Activated CD4-positive, alpha-beta memory T cell treated with anti-CD3 and anti-CD28 coated beads, Interleukin-2, amount 10 ng/mL, durations not matched to agents 7 days and 5 days (primary cell): ENCODE measurements at regions not wholly inside any gene's neighbourhood (a gene's known extent, or its start where the extent isn't known, plus 50 kb on each side); places are given as distances from the start of the nearest gene placed in this dataset.
"Not testable (repeated sequence)": the region's sequence is repeated elsewhere in the genome, so short reads cannot be mapped to it uniquely, and the experiment has no call there.

Source experiments
- CTCF ChIA-PET: fragments of 350-600 bp; sonication (Branson Sonifier 250); formaldehyde crosslinking; loops from one replicate; lab custom pipeline; 2021; ENCODE audit warnings: antibody characterized with exemption, inconsistent platforms; lab: Charles Lee
- POLR2A ChIA-PET: fragments of 350-600 bp; sonication (Branson Sonifier 250); formaldehyde crosslinking; loops from one replicate; lab custom pipeline; 2021; ENCODE audit warnings: antibody characterized with exemption; lab: Charles Lee
- DNase-seq: peaks from one replicate; pipeline ENCODE4 v3.0.0-alpha.2; 2020
- H3K27ac Mint-ChIP-seq: one replicate; pipeline ENCODE4 v1.8.0; 2021; ENCODE audit warnings: mild to moderate bottlenecking, mixed read lengths
- H3K27me3 Mint-ChIP-seq: one replicate; pipeline ENCODE4 v1.8.0; 2021; ENCODE audit warnings: mixed read lengths
- H3K36me3 Mint-ChIP-seq: one replicate; pipeline ENCODE4 v1.8.0; 2021; ENCODE audit warnings: low read depth, mixed read lengths
- H3K4me1 Mint-ChIP-seq: one replicate; pipeline ENCODE4 v1.8.0; 2021; ENCODE audit warnings: mixed read lengths
- H3K4me3 Mint-ChIP-seq: one replicate; pipeline ENCODE4 v1.8.0; 2021; ENCODE audit warnings: mild to moderate bottlenecking, mixed read lengths
- H3K9me3 Mint-ChIP-seq: one replicate; pipeline ENCODE4 v1.8.0; 2021; ENCODE audit warnings: mixed read lengths

DNA sequence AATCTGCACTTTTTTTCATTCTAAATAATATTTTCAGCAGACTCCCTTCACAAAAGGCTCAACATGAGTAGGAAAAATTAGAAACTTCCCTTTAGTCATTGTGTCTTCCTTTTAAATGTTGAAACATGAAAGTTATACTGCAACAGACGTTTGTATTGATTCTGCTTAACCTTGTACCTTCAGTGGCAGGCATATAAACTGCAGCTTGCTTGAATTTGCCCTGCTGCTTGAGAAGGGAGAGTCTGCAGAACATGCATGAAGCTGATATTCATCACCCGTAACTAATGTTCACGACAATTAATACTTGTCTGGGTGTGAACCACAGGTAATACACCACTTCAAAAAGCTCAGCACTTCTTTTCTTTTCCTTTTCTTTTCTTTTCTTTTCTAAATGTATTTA lies 294.7 kb upstream of the LRP1B start:
- no peaks in the 10 kb centered on the region for H3K36me3 Mint-ChIP-seq
- no peak overlapping the region for H3K27ac Mint-ChIP-seq
- H3K4me1 Mint-ChIP-seq, result no peaks in the 10 kb centered on the region
- peaks cover 2% of the 10 kb centered on the region for H3K9me3 Mint-ChIP-seq
- no peak for DNase-seq
- ChIA-PET POLR2A (no interaction called here), CTCF (interaction anchor here (0.9 kb wide), 1 partner anchor 10 kb away, joined by 3 read pairs; no protein-coding TSS in a partner anchor)
- no peaks in the 10 kb centered on the region for H3K27me3 Mint-ChIP-seq
- no peak overlapping the region for H3K4me3 Mint-ChIP-seq

DNA sequence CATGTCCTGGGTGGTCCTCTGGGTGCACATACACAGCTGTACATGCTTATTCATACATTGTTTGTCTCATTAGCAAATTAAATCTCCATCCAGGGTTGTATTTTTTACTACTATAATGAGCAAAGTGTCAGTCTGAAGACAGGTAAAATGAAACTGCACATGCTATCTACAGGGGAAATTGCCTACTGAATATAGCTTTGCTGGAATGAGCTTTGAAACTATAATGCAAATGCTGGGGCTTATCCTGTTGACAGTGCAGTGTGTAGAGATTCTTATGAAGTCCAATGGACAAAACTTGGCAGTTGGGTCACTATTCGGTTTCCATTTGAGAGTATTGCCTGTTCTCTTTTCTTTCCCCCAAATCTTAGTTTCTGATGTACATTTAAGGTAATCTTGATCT lies 292.8 kb upstream of the LRP1B start:
- Mint-ChIP-seq H3K9me3 (no peaks in the 10 kb centered on the region), H3K27me3 (no peaks in the 10 kb centered on the region), H3K27ac (no peak overlapping the region), H3K4me3 (no peak overlapping the region), H3K4me1 (no peaks in the 10 kb centered on the region), H3K36me3 (no peaks in the 10 kb centered on the region)
- no peak for DNase-seq
- ChIA-PET CTCF (no interaction called here), POLR2A (no interaction called here)

DNA sequence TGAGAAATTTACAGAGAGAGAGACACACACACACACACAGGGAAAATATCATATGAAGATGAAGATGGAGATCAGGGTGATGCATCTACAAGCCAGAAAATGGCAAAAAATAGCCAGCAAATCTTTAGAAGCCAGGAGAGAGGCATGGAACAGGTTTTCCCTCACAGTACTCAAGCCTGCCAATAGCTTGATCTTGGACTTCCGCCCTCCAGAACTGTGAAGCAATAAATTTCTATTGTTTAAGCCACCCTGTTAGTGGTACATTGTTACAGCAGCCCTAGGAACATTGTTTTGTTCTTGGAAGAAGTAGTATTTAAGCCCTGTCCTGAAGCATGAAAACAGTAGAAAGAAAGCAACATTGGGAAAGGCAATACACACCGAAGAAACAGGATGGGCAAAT lies 292.0 kb upstream of the LRP1B start:
- no peaks in the 10 kb centered on the region for H3K9me3 Mint-ChIP-seq
- no peaks in the 10 kb centered on the region for H3K36me3 Mint-ChIP-seq
- CTCF ChIA-PET, result no interaction called here
- H3K4me3 Mint-ChIP-seq, result no peak overlapping the region
- DNase-seq, result no peak
- POLR2A ChIA-PET, result no interaction called here
- H3K27me3 Mint-ChIP-seq, result no peaks in the 10 kb centered on the region
- no peaks in the 10 kb centered on the region for H3K4me1 Mint-ChIP-seq
- no peak overlapping the region for H3K27ac Mint-ChIP-seq

DNA sequence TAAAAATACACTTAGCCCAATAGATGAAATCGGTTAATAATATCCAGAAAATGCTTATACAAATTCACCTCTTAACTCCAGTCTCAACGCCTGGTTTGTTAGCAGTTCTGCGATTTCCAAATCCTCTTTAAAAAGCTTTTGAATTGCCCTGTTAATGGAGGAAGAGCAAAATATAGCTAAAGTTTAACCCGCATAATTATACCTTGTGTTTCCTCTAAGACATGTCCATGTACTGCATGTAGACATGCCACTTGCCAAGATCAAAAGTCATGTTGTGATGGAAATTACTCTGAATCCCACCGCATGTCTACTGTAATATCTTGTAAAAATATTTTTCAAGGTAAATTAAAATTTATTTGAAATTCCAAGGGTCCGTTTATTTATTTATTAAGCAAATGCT lies 291.2 kb upstream of the LRP1B start:
- no peak overlapping the region for H3K4me3 Mint-ChIP-seq
- H3K27ac Mint-ChIP-seq, result no peak overlapping the region
- ChIA-PET POLR2A (no interaction called here), CTCF (no interaction called here)
- no peaks in the 10 kb centered on the region for H3K9me3 Mint-ChIP-seq
- H3K27me3 Mint-ChIP-seq, result no peaks in the 10 kb centered on the region
- H3K36me3 Mint-ChIP-seq, result no peaks in the 10 kb centered on the region
- H3K4me1 Mint-ChIP-seq, result no peaks in the 10 kb centered on the region
- DNase-seq, result no peak

DNA sequence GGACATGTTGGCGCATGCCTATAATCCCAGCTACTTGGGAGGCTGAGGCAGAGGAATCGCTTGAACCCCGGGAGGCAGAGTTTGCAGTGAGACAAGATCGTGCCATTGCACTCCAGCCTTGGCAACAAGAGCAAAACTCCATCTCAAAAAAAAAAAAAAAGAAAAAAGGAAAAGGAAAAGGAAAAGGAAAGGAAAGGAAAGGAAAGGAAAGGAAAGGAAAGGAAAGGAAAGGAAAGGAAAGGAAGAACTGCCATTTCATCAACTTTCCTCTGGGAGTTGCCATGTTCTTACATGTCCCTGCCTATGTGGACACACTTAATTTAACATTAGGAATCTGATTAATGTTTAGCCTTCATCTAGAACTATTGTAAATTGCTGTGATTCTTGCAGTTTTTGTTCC lies 287.9 kb upstream of the LRP1B start:
- H3K27ac Mint-ChIP-seq, H3K4me3 Mint-ChIP-seq, POLR2A ChIA-PET, H3K9me3 Mint-ChIP-seq, H3K4me1 Mint-ChIP-seq, H3K27me3 Mint-ChIP-seq, CTCF ChIA-PET, DNase-seq, H3K36me3 Mint-ChIP-seq: not testable (repeated sequence)

DNA sequence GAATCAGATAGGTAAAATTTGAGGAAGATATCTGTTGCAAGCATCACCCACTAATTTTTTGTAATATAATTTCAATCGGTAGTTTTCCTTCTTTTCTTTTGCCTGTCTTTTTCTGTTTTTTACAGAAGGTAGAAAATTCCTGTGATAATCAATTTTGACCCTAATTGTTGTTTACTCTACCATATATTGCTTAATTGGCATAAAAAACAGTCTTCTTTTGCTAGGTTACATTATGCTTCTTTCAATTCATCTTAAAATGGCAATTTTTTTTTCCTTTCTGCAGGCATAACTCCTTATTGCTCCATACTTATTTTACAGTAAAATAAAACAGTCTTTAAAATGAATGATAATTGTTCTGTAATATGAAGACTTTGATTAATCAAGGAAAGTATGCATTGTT lies 286.2 kb upstream of the LRP1B start:
- Mint-ChIP-seq H3K4me1 (no peaks in the 10 kb centered on the region), H3K36me3 (no peaks in the 10 kb centered on the region), H3K4me3 (no peak overlapping the region), H3K27ac (no peak overlapping the region), H3K27me3 (no peaks in the 10 kb centered on the region), H3K9me3 (no peaks in the 10 kb centered on the region)
- no peak for DNase-seq
- ChIA-PET POLR2A (no interaction called here), CTCF (interaction anchor here (1.5 kb wide), 1 partner anchor 15 kb away, joined by 3 read pairs; no protein-coding TSS in a partner anchor)

DNA sequence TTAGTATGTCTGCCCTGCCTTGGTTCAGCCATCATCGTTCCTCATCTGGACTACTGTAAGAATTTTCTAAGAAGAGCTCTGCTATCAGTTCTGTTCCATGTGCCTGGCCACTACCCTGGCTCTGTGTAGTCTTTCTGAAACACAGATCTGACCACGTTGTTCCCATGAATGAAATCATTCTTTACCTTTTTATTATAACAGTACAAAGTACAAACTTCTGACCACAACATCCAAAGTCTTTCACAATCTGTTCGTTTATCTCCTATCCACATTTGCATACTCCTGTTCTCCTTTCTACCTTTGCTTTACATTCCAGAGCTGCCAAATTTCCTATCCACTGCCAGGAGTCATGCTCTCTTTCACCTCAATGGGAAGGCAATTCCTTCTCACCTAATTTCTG lies 284.6 kb upstream of the LRP1B start:
- Mint-ChIP-seq H3K27me3 (no peaks in the 10 kb centered on the region), H3K9me3 (no peaks in the 10 kb centered on the region), H3K4me3 (no peak overlapping the region), H3K27ac (no peak overlapping the region), H3K4me1 (no peaks in the 10 kb centered on the region), H3K36me3 (no peaks in the 10 kb centered on the region)
- ChIA-PET POLR2A (no interaction called here), CTCF (no interaction called here)
- no peak for DNase-seq

DNA sequence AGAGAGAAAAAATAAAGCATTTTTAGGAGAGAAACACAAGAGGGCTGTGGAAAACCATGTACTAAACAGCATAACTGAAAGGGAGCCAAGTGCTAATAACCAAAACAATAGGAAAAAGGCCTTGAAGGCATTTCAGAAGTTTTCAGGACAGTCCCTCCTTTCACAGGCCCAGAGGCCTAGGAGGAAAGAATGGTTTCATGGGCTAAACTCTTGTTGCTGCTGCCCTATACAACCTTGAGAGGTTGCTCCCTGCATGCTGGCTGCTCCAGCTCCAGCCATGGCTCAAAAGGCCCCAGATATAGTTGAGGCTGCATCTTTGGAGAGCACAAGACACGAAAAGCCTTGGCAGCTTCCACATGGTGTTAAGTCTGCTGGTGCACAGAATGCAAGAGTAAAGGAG lies 267.4 kb upstream of the LRP1B start:
- H3K4me1 Mint-ChIP-seq, result no peaks in the 10 kb centered on the region
- no peak overlapping the region for H3K27ac Mint-ChIP-seq
- no peaks in the 10 kb centered on the region for H3K27me3 Mint-ChIP-seq
- H3K36me3 Mint-ChIP-seq, result no peaks in the 10 kb centered on the region
- ChIA-PET CTCF (no interaction called here), POLR2A (no interaction called here)
- H3K4me3 Mint-ChIP-seq, result no peak overlapping the region
- DNase-seq, result no peak
- peaks cover 14% of the 10 kb centered on the region for H3K9me3 Mint-ChIP-seq

DNA sequence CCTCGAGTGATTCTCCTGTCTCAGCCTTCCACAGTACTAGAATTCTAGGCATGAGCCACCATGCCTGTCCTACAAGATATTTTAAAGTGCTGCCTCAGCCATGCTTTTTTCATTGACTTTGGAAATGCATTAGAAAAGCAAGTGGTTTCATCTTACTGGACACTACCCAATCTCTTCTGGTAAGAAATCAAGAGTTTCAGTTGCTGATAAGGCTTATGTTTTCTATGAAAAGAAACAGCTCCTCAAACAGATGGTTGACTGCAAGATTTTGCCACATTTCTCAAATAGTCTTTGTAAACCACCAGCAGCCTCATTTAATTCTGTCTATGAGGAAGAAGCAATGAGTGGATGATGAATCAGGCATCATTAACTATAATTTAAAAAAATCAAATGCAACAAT lies 264.5 kb upstream of the LRP1B start:
- Mint-ChIP-seq H3K9me3 (peaks cover 9% of the 10 kb centered on the region), H3K36me3 (no peaks in the 10 kb centered on the region), H3K4me3 (no peak overlapping the region), H3K27me3 (no peaks in the 10 kb centered on the region), H3K4me1 (no peaks in the 10 kb centered on the region), H3K27ac (no peak overlapping the region)
- no peak for DNase-seq
- ChIA-PET POLR2A (no interaction called here), CTCF (no interaction called here)

DNA sequence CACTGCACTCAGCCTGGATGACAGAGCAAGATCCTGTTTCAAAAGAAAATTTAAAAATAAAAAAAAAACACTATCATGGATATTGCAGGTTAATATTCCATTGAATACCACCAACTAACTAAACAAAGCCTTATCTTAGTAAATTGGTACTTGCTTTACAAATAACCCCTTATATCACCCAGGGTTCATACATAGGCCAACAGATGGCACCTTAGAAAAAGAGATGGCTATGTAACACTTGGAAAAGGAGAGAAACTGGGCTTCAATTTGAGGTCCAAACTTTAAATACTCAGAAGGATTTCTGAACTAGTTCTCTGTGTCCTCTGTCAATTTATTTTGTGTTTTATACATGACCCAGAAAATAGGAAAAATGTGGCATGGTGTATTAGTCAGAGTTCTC lies 249.6 kb upstream of the LRP1B start:
- Mint-ChIP-seq H3K27me3 (no peaks in the 10 kb centered on the region), H3K36me3 (no peaks in the 10 kb centered on the region), H3K4me3 (no peak overlapping the region), H3K9me3 (peaks cover 6% of the 10 kb centered on the region), H3K4me1 (no peaks in the 10 kb centered on the region), H3K27ac (no peak overlapping the region)
- DNase-seq, result no peak
- ChIA-PET POLR2A (no interaction called here), CTCF (no interaction called here)

DNA sequence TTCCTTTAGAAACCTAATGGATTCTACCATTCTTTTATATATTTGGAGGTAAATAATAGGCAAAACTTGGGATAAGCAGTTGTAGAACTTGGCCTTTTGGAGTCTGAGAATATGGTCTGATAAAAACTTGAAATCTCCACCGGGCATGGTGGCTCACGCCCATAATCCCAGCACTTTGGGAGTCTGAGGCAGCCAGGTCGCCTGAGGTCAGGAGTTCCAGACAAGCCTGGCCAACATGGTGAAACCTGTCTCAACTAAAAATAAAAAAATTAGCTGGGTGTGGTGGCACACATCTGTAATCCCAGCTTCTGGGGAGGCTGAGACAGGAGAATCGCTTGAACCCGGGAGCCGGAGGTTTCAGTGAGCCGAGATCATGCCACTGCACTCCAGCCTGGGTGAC lies 231.3 kb upstream of the LRP1B start:
- POLR2A ChIA-PET, H3K4me1 Mint-ChIP-seq, H3K4me3 Mint-ChIP-seq, H3K36me3 Mint-ChIP-seq, H3K27ac Mint-ChIP-seq, DNase-seq, H3K27me3 Mint-ChIP-seq, CTCF ChIA-PET, H3K9me3 Mint-ChIP-seq: not testable (repeated sequence)

DNA sequence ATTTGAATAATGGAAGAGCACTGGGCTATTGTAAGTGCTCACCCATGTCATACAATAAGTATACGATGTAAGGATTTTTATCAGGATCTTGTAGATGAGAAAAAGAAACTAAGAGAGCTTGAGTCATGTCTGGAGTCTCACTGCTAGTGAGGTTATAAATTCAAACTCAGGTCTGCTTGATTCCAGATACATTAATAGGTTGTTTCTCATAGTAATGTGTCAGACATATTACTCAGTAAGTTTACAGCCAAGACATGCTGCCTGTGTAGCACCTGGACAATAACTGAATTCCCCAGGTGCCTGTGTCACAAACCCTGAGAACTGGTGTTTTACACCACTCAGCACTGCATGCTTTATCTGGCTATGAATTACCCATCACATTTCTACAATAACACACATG lies 216.9 kb upstream of the LRP1B start:
- POLR2A ChIA-PET, result no interaction called here
- Mint-ChIP-seq H3K9me3 (peaks cover 1% of the 10 kb centered on the region), H3K4me1 (no peaks in the 10 kb centered on the region), H3K36me3 (no peaks in the 10 kb centered on the region), H3K27me3 (no peaks in the 10 kb centered on the region), H3K4me3 (no peak overlapping the region), H3K27ac (no peak overlapping the region)
- no peak for DNase-seq
- CTCF ChIA-PET, result no interaction called here

DNA sequence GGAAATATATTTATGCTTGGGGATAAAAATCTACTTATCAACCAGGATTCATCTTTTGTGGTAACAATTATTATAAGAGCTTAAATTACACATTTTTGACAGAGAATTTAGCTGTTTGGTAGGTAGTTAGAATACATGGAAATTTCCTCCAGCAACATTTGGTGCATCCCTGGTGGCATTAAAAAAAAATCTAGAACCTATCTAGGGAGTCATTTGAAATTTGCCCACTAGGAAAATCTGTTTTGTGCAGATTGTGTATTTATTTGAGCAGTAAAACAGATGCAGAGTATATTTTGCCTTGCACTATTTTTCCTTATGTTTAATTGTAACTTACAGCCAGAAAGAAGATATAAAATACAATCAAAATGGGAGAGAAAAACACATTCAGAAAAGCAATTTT lies 208.4 kb upstream of the LRP1B start:
- no peaks in the 10 kb centered on the region for H3K4me1 Mint-ChIP-seq
- ChIA-PET POLR2A (no interaction called here), CTCF (no interaction called here)
- H3K27me3 Mint-ChIP-seq, result no peaks in the 10 kb centered on the region
- peaks cover 2% of the 10 kb centered on the region for H3K9me3 Mint-ChIP-seq
- DNase-seq, result no peak
- no peak overlapping the region for H3K27ac Mint-ChIP-seq
- no peak overlapping the region for H3K4me3 Mint-ChIP-seq
- H3K36me3 Mint-ChIP-seq, result no peaks in the 10 kb centered on the region

DNA sequence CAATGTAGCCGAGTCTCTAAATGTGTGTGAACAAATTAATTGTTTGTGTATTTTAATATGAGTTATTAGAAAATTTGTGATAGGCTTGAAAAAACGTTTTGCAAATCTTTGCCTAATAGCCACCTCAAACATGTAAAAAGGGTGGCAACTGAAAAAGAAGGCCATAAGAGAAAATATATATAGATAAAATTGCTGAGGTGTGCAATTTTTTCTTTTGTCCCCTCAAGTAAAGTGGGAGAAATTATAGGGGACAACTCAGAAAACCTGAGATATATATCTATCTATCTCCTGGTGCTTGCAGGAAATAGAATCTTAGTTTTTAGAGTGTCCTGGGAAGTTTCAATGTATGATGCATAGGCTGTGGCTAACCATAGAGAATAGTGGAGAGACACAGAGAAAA lies 201.4 kb upstream of the LRP1B start:
- no peaks in the 10 kb centered on the region for H3K27me3 Mint-ChIP-seq
- ChIA-PET CTCF (no interaction called here), POLR2A (no interaction called here)
- no peak overlapping the region for H3K4me3 Mint-ChIP-seq
- peaks cover 5% of the 10 kb centered on the region for H3K9me3 Mint-ChIP-seq
- no peaks in the 10 kb centered on the region for H3K36me3 Mint-ChIP-seq
- DNase-seq, result no peak
- no peaks in the 10 kb centered on the region for H3K4me1 Mint-ChIP-seq
- no peak overlapping the region for H3K27ac Mint-ChIP-seq

DNA sequence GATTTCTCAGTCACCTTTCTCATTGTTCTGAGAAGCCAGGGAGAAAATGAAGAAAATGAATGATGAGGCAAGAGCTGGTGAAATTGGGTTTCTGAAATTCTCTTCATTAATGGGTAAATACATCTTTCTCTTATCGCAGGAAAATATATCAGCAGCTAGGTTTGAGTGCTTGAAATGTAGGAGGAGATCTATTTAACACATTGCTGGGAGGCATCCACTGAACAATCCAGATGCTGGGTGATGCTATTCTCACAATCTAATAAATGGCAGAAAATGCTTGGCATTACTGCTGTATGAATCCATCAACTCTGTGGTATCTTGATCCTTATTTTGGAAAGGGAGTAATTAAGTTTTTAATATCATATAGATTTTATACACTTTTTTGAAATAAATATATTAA lies 199.6 kb upstream of the LRP1B start:
- ChIA-PET POLR2A (no interaction called here), CTCF (no interaction called here)
- Mint-ChIP-seq H3K4me3 (no peak overlapping the region), H3K9me3 (peaks cover 5% of the 10 kb centered on the region), H3K36me3 (no peaks in the 10 kb centered on the region), H3K27ac (no peak overlapping the region), H3K4me1 (no peaks in the 10 kb centered on the region), H3K27me3 (no peaks in the 10 kb centered on the region)
- no peak for DNase-seq
